T-helper 1 cell treated with Interleukin-12 subunit alpha and Interleukin-12 subunit beta and Interleukin-4 antibody, amounts not matched to agents 30 ng/mL and 1 ng/mL, for 36 hours (primary cell): ENCODE measurements at regions not wholly inside any gene's neighbourhood (a gene's known extent, or its start where the extent isn't known, plus 50 kb on each side); places are given as distances from the start of the nearest gene placed in this dataset.

Source experiments
- intact Hi-C: fragments of 100-400 bp; cut with micrococcal nuclease; formaldehyde crosslinking; loops from one replicate; pipeline ENCODE4 v1.15.1; 2024

- intact Hi-C loops, result no loop called here
These were observed 103.8 kb upstream of the RPL38 start for GRCh38 chr17:74099442-74100340.

GRCh38 chr17:74104921-74105320 lies 98.6 kb upstream of the RPL38 start:
- intact Hi-C loops, result no loop called here

GRCh38 chr17:74107107-74107506 lies 96.4 kb upstream of the RPL38 start:
- intact Hi-C loops, result no loop called here

- intact Hi-C loops, result no loop called here
These were observed 95.3 kb upstream of the RPL38 start for GRCh38 chr17:74108126-74108705.

DNA sequence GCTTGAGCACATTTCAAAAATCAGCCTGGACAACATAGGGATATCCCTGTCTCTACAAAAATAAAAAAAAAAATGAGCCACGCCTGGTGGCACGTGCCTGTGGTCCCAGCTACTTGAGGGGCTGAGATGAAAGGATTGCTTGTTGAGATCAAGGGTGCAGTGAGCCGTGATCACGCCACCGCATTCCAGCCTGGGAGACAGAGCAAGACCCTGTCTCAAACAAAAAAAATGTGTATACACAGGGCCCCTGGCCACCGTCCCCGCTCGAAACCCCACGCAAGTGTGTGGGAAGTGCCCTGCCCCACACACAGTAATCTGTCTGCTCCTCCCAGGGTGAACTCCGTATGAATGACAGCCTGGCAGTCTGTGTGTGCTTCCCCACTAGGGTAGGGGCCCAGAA lies 93.0 kb upstream of the RPL38 start:
- intact Hi-C loops, result no loop called here

DNA sequence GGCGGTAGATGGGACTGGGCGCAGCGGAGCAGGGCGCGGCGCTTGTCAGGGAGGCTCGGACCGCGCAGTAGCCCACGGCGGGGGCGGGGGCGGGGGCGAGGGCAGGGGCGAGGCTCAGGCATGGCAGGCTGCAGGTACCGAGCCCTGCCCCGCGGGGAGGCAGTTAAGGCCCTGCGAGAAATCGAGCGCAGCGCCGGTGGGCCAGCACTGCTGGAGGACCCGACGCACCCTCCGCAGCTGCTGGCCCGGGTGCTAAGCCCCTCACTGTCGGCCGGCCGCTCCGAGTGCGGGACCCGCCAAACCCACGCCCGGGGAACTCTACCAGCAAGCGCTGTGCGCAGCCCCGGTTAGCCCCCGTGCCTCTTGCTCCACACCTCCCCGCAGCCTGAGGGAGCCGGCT lies 90.2 kb upstream of the RPL38 start:
- intact Hi-C loops, result no loop called here

- intact Hi-C loops, result no loop called here
These were observed 89.5 kb upstream of the RPL38 start for GRCh38 chr17:74113952-74114351.

GRCh38 chr17:74114881-74115470 lies 88.5 kb upstream of the RPL38 start:
- intact Hi-C loops, result no loop called here

GRCh38 chr17:74115586-74115985 lies 87.9 kb upstream of the RPL38 start:
- intact Hi-C loops, result no loop called here

GRCh38 chr17:74116087-74116717 lies 87.3 kb upstream of the RPL38 start:
- intact Hi-C loops, result no loop called here

GRCh38 chr17:74117087-74117698 lies 86.3 kb upstream of the RPL38 start:
- intact Hi-C loops, result no loop called here

GRCh38 chr17:74117999-74118421 lies 85.5 kb upstream of the RPL38 start:
- intact Hi-C loops, result no loop called here

GRCh38 chr17:74118504-74118903 lies 85.0 kb upstream of the RPL38 start:
- intact Hi-C loops, result no loop called here

GRCh38 chr17:74119049-74119580 lies 84.4 kb upstream of the RPL38 start:
- intact Hi-C loops, result no loop called here

- intact Hi-C loops, result no loop called here
These were observed 83.5 kb upstream of the RPL38 start for GRCh38 chr17:74119965-74120364.

DNA sequence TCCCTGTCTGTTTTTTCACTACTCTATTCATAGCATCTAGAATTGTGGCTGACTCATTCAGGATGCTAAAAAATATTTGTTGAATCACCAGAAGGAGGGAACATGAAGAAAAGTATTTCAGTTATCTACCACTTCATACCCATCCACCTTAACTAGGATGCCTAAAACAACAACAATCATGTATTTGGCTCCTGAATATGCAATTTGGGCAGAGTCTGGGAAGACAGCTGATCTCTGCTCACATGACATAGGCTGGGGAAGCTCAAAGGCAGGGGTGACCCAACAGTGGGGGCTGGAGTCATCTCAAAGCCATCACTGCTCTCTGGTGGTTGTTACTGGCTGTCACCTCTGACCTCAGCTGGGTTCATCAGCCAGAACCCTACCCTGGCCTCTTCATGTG lies 80.1 kb upstream of the RPL38 start:
- intact Hi-C loops, result no loop called here

- intact Hi-C loops, result no loop called here
These were observed 79.5 kb upstream of the RPL38 start for GRCh38 chr17:74123866-74124444.

DNA sequence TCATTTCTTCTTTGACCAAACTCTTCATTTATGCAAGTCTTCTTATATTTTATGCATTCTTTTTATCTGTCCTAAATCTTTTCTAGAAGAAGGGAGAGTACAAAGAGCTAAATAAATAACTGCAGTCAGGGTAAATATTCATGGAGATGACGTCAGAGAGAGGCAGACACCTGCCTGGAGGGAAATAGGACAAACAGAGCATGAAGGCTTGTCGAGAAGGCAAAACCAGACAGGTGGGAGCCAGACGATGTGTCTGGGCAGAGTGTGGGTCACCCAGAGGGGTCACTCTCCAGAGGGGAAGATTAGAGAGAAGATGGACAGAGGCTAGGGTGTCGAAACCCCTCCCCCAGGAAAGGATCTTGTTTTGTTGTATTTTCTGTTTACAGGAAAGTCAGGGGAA lies 78.3 kb upstream of the RPL38 start:
- intact Hi-C loops, result no loop called here

- intact Hi-C loops, result no loop called here
These were observed 77.1 kb upstream of the RPL38 start for GRCh38 chr17:74126179-74126900.

DNA sequence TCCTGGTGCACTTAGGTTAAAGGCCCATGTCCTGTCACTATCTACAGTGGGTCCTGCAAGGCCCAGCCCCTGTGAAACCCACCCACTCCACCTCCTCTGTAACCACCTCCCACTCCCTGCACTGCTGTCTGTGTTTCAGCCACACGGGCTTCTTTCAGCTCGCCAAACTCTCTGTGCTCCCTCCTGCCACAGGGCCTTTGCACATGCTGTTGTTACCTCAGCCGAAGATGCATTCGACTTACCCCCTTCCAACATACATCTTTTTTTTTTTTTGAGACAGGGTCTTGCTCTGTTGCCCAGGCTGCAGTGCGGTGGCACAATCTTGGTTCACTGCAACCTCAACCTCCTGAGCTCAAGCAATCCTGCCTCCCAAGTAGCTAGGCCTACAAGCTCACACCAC lies 76.5 kb upstream of the RPL38 start:
- intact Hi-C loops, result no loop called here
